Activated CD4-positive, alpha-beta memory T cell treated with anti-CD3 and anti-CD28 coated beads for 36 hours (primary cell): ENCODE measurements at regions not wholly inside any gene's neighbourhood (a gene's known extent, or its start where the extent isn't known, plus 50 kb on each side); places are given as distances from the start of the nearest gene placed in this dataset.
"Not testable (repeated sequence)": the region's sequence is repeated elsewhere in the genome, so short reads cannot be mapped to it uniquely, and the experiment has no call there.

Experiments
- CTCF ChIA-PET: fragments of 350-600 bp; sonication (Branson Sonifier 250); formaldehyde crosslinking; loops from one replicate; lab custom pipeline; 2021; ENCODE audit warnings: antibody characterized with exemption, inconsistent platforms; lab: Charles Lee
- POLR2A ChIA-PET: fragments of 350-600 bp; sonication (Branson Sonifier 250); formaldehyde crosslinking; loops from one replicate; lab custom pipeline; 2021; ENCODE audit warnings: antibody characterized with exemption; lab: Charles Lee
- DNase-seq: peaks from one replicate; pipeline ENCODE4 v3.0.0-alpha.2; 2020
- H3K27ac Mint-ChIP-seq: one replicate; pipeline ENCODE4 v1.8.0; 2021; ENCODE audit warnings: mixed read lengths
- H3K27me3 Mint-ChIP-seq: one replicate; pipeline ENCODE4 v1.8.0; 2021; ENCODE audit warnings: mixed read lengths
- H3K36me3 Mint-ChIP-seq: one replicate; pipeline ENCODE4 v1.8.0; 2021; ENCODE audit warnings: mixed read lengths
- H3K4me1 Mint-ChIP-seq: one replicate; pipeline ENCODE4 v1.8.0; 2021; ENCODE audit warnings: low read depth, mixed read lengths
- H3K4me3 Mint-ChIP-seq: one replicate; pipeline ENCODE4 v1.8.0; 2021; ENCODE audit warnings: mild to moderate bottlenecking, mixed read lengths
- H3K9me3 Mint-ChIP-seq: one replicate; pipeline ENCODE4 v1.8.0; 2021; ENCODE audit warnings: mixed read lengths
- intact Hi-C: fragments of 100-400 bp; cut with micrococcal nuclease; formaldehyde crosslinking; loops from one replicate; pipeline ENCODE4 v1.15.1; 2023

GRCh38 chrX:47776292-47777006 is 60.3 kb upstream of the ZNF81 start:
- no peaks in the 10 kb centered on the region for H3K4me1 Mint-ChIP-seq
- no peak for DNase-seq
- intact Hi-C loops, result no loop called here
- H3K27ac Mint-ChIP-seq, result no peak overlapping the region
- peaks cover 3% of the 10 kb centered on the region for H3K27me3 Mint-ChIP-seq
- H3K9me3 Mint-ChIP-seq, result no peaks in the 10 kb centered on the region
- no peaks in the 10 kb centered on the region for H3K36me3 Mint-ChIP-seq
- POLR2A ChIA-PET, result no interaction called here
- CTCF ChIA-PET, result no interaction called here
- no peak overlapping the region for H3K4me3 Mint-ChIP-seq

DNA sequence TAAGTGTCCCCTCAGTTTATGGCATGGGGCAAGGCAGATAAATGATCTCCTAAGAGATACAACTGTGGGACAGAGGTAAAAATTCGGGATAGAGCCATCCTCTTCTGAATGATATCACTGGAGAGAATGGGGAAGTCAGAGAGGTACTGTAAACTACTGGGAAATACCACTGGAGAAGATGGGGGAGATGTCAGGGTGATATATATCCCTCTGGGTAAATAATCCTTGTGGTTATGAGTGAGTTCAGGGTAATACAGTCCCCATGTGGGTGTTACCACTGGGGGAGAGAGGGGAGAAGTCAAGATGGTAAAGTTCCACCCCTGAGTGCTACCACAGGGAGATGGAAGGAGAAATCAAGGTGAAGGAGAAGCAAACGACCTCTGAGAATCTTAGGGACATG is 63.9 kb upstream of the ZNF81 start:
- no peak overlapping the region for H3K27ac Mint-ChIP-seq
- no peak for DNase-seq
- H3K4me3 Mint-ChIP-seq, result no peak overlapping the region
- intact Hi-C loops, result no loop called here
- H3K36me3 Mint-ChIP-seq, result no peaks in the 10 kb centered on the region
- CTCF ChIA-PET, result no interaction called here
- peaks cover 3% of the 10 kb centered on the region for H3K9me3 Mint-ChIP-seq
- H3K4me1 Mint-ChIP-seq, result no peaks in the 10 kb centered on the region
- H3K27me3 Mint-ChIP-seq, result peaks cover 6% of the 10 kb centered on the region
- POLR2A ChIA-PET, result no interaction called here

DNA sequence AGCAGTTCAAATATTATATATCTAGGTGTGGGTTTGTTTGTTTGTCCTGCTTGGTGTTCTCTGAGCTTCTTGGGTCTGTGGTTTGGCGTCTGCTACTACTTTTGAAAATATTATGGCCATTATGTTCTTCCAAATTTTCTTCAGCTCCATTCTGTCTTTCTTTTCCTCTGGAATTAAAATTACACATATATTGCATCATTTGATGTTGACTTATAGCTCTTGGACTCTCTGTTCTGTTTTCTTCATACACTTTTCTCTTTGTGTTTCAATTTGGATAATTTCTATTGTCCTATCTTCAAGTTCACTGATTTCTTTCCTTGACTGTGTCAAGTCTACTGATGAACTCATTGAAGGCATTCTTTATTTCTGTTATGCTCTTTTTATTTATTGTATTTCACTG is 65.2 kb upstream of the ZNF81 start:
- H3K27ac Mint-ChIP-seq, result no peak overlapping the region
- no peak for DNase-seq
- intact Hi-C loops, result no loop called here
- CTCF ChIA-PET, result no interaction called here
- H3K36me3 Mint-ChIP-seq, result no peaks in the 10 kb centered on the region
- H3K4me3 Mint-ChIP-seq, result no peak overlapping the region
- POLR2A ChIA-PET, result no interaction called here
- H3K27me3 Mint-ChIP-seq, result peaks cover 6% of the 10 kb centered on the region
- H3K4me1 Mint-ChIP-seq, result no peaks in the 10 kb centered on the region
- H3K9me3 Mint-ChIP-seq, result peaks cover 3% of the 10 kb centered on the region

GRCh38 chrX:47762826-47763225 is 73.9 kb upstream of the ZNF81 start:
- H3K4me1 Mint-ChIP-seq, H3K36me3 Mint-ChIP-seq, POLR2A ChIA-PET, H3K27me3 Mint-ChIP-seq, H3K27ac Mint-ChIP-seq, H3K4me3 Mint-ChIP-seq, CTCF ChIA-PET, H3K9me3 Mint-ChIP-seq, intact Hi-C loops, DNase-seq: not testable (repeated sequence)

- Mint-ChIP-seq H3K9me3 (no peaks in the 10 kb centered on the region), H3K36me3 (no peaks in the 10 kb centered on the region), H3K4me3 (no peak overlapping the region), H3K4me1 (no peaks in the 10 kb centered on the region), H3K27ac (no peak overlapping the region), H3K27me3 (peaks cover 7% of the 10 kb centered on the region)
- no peak for DNase-seq
- CTCF ChIA-PET, result no interaction called here
- intact Hi-C loops, result no loop called here
- POLR2A ChIA-PET, result no interaction called here
Measured at GRCh38 chrX:47752685-47753084, 84.0 kb upstream of the ZNF81 start.

- H3K27me3 Mint-ChIP-seq, result peaks cover 6% of the 10 kb centered on the region
- ChIA-PET POLR2A (no interaction called here), CTCF (interaction anchor here (0.9 to 1.7 kb wide), 3 partner anchors 123 to 367 kb away, joined by 3 to 5 read pairs (median 4); no protein-coding TSS in a partner anchor)
- no peaks in the 10 kb centered on the region for H3K4me1 Mint-ChIP-seq
- no peak overlapping the region for H3K4me3 Mint-ChIP-seq
- H3K36me3 Mint-ChIP-seq, result no peaks in the 10 kb centered on the region
- H3K9me3 Mint-ChIP-seq, result no peaks in the 10 kb centered on the region
- H3K27ac Mint-ChIP-seq, result no peak overlapping the region
- intact Hi-C loops, result no loop called here
- peak; percentile 56 for DNase-seq
Measured at GRCh38 chrX:47751670-47752069, 85.0 kb upstream of the ZNF81 start.

GRCh38 chrX:47749185-47749967 is 87.3 kb upstream of the ZNF81 start:
- Mint-ChIP-seq H3K4me1 (no peaks in the 10 kb centered on the region), H3K27ac (no peak overlapping the region), H3K9me3 (no peaks in the 10 kb centered on the region), H3K4me3 (no peak overlapping the region), H3K27me3 (peaks cover 6% of the 10 kb centered on the region), H3K36me3 (no peaks in the 10 kb centered on the region)
- intact Hi-C loops, result no loop called here
- CTCF ChIA-PET, result no interaction called here
- POLR2A ChIA-PET, result no interaction called here
- no peak for DNase-seq

DNA sequence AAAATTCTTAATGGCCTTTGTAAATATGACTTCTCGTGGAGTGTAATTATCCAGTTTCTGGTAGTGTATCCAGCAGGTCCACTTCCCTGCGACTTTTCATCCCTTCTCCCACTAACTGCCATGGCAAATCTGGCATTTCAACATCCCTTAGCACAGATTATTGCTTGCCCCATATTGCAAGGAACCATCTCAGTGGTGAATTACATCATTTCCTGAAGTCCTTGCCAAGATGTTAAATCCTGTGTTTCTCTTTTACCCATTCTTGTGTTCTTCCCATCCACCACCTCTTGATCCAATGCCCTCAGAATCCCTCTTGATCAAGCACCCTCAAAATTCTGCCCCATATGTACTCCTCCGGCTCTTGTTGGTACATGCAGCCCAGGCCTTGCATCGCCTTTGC is 88.1 kb upstream of the ZNF81 start:
- ChIA-PET CTCF (no interaction called here), POLR2A (no interaction called here)
- Mint-ChIP-seq H3K4me1 (no peaks in the 10 kb centered on the region), H3K9me3 (no peaks in the 10 kb centered on the region), H3K27me3 (peaks cover 6% of the 10 kb centered on the region), H3K4me3 (no peak overlapping the region), H3K27ac (no peak overlapping the region), H3K36me3 (no peaks in the 10 kb centered on the region)
- DNase-seq, result no peak
- intact Hi-C loops, result no loop called here

DNA sequence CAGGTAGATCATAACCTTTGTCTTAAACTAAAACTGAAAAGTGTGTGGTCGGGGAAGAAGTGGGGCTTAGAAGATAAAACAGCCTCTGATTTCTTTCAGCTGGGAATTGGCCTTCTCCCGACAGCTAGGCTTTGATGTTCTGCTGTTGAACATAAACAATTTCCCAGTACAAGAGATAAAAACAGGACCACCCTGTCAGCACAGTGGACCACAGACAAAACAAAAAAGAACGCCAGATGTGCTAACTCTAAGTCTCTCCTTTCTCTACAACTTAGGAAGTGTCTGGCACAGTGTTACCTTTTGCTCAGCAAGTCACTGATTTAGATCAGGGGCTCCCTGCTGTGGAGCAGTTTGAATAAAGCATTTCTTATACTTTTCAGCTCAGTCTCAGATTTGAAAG is 87.5 kb upstream of the UXT start:
- H3K4me1 Mint-ChIP-seq, result no peaks in the 10 kb centered on the region
- H3K36me3 Mint-ChIP-seq, result no peaks in the 10 kb centered on the region
- ChIA-PET POLR2A (no interaction called here), CTCF (no interaction called here)
- no peak overlapping the region for H3K27ac Mint-ChIP-seq
- no peak for DNase-seq
- H3K27me3 Mint-ChIP-seq, result peaks cover 6% of the 10 kb centered on the region
- H3K9me3 Mint-ChIP-seq, result no peaks in the 10 kb centered on the region
- intact Hi-C loops, result no loop called here
- H3K4me3 Mint-ChIP-seq, result no peak overlapping the region

GRCh38 chrX:47745416-47745815 is 86.4 kb upstream of the UXT start:
- ChIA-PET CTCF (no interaction called here), POLR2A (no interaction called here)
- no peaks in the 10 kb centered on the region for H3K9me3 Mint-ChIP-seq
- no peak overlapping the region for H3K27ac Mint-ChIP-seq
- peaks cover 6% of the 10 kb centered on the region for H3K27me3 Mint-ChIP-seq
- intact Hi-C loops, result no loop called here
- no peaks in the 10 kb centered on the region for H3K36me3 Mint-ChIP-seq
- no peak overlapping the region for H3K4me3 Mint-ChIP-seq
- no peak for DNase-seq
- no peaks in the 10 kb centered on the region for H3K4me1 Mint-ChIP-seq

- DNase-seq, result no peak
- no peaks in the 10 kb centered on the region for H3K36me3 Mint-ChIP-seq
- intact Hi-C loops, result no loop called here
- CTCF ChIA-PET, result no interaction called here
- peaks cover 2% of the 10 kb centered on the region for H3K27me3 Mint-ChIP-seq
- H3K4me3 Mint-ChIP-seq, result no peak overlapping the region
- H3K9me3 Mint-ChIP-seq, result no peaks in the 10 kb centered on the region
- H3K27ac Mint-ChIP-seq, result no peak overlapping the region
- H3K4me1 Mint-ChIP-seq, result no peaks in the 10 kb centered on the region
- POLR2A ChIA-PET, result no interaction called here
Measured at GRCh38 chrX:47743504-47743903, 84.5 kb upstream of the UXT start.

GRCh38 chrX:47738870-47739269 is 79.9 kb upstream of the UXT start:
- H3K27me3 Mint-ChIP-seq, H3K36me3 Mint-ChIP-seq, H3K9me3 Mint-ChIP-seq, POLR2A ChIA-PET, DNase-seq, intact Hi-C loops, H3K27ac Mint-ChIP-seq, H3K4me3 Mint-ChIP-seq, H3K4me1 Mint-ChIP-seq, CTCF ChIA-PET: not testable (repeated sequence)

DNA sequence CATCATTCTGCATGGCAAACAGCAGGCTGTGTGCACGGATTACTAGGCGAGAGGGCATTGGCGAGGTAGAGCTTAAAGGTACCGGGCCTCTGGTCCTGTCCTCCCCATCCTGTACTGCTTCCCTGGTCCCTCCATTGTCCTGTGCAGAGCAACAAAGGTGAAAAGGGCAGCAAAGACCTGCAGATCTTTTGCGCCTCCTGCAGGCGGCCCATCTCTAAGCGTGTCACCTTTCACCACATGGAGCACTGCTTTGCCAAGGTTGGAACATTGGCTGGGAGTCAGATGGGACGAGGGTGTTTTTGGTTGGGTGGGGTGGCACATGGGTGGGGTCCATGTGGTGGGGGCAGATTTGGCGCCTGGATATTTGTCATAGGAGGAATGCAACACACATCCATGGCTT is 64.7 kb upstream of the UXT start:
- POLR2A ChIA-PET, result no interaction called here

More for the DNA sequence above, 64.7 kb upstream of the UXT start:
- Mint-ChIP-seq H3K4me1 (no peaks in the 10 kb centered on the region), H3K27me3 (no peaks in the 10 kb centered on the region), H3K4me3 (no peak overlapping the region), H3K9me3 (no peaks in the 10 kb centered on the region), H3K27ac (no peak overlapping the region), H3K36me3 (no peaks in the 10 kb centered on the region)
- intact Hi-C loops, result loop anchor here (1.0 kb wide), 1 partner anchor 161 kb away; no protein-coding TSS in a partner anchor
- peak; percentile 54 for DNase-seq
- CTCF ChIA-PET, result no interaction called here
